ENCODE measurements at regions not wholly inside any gene's neighbourhood (a gene's known extent, or its start where the extent isn't known, plus 50 kb on each side); places are given as distances from the start of the nearest gene placed in this dataset.

GRCh38 chr3:158974904-158975303 lies 173.1 kb downstream of the MFSD1 start:
- TF ChIP-seq CTCF (IDR thresholded peaks at IDR 0.05; ENCODE audit: low read depth, low read length, poor library complexity, severe bottlenecking) (no peak), EZH2phosphoT487 (IDR thresholded peaks at IDR 0.05; ENCODE audit: borderline replicate concordance, low read length) (no peak)
- H3K9me2 ChIP-seq (replicated peaks; ENCODE audit: control insufficient read depth, low read length): no peaks in the 10 kb centered on the region
- H3K36me3 ChIP-seq (ENCODE audit: control insufficient read depth, low read length): no peaks in the 10 kb centered on the region
- no peak overlapping the region for H3K4me2 ChIP-seq (ENCODE audit: low read length)
- H4K20me1 ChIP-seq (ENCODE audit: control insufficient read depth, insufficient read depth, low read depth, low read length): no peaks in the 10 kb centered on the region
- H3K4me1 ChIP-seq (ENCODE audit: control insufficient read depth, low read length): no peaks in the 10 kb centered on the region
- H3K27me3 ChIP-seq (ENCODE audit: control insufficient read depth, low read length): no peaks in the 10 kb centered on the region
- no peak overlapping the region for H3K4me3 ChIP-seq (ENCODE audit: low read length)
- no peak overlapping the region for H3K27ac ChIP-seq (ENCODE audit: low read depth, low read length)
- no peaks in the 10 kb centered on the region for H3K79me2 ChIP-seq (ENCODE audit: control insufficient read depth, low read length)
- H3F3A ChIP-seq (ENCODE audit: control insufficient read depth, insufficient read depth): no peaks in the 10 kb centered on the region
- H3K9me3 ChIP-seq (ENCODE audit: control insufficient read depth, insufficient read depth, low read length): no peaks in the 10 kb centered on the region

- no peak overlapping the region for H3K27ac ChIP-seq (ENCODE audit: low read depth, low read length)
- H4K20me1 ChIP-seq (ENCODE audit: control insufficient read depth, insufficient read depth, low read depth, low read length): no peaks in the 10 kb centered on the region
- no peaks in the 10 kb centered on the region for H3K79me2 ChIP-seq (ENCODE audit: control insufficient read depth, low read length)
- no peaks in the 10 kb centered on the region for H3K27me3 ChIP-seq (ENCODE audit: control insufficient read depth, low read length)
- H3K4me2 ChIP-seq (ENCODE audit: low read length): no peak overlapping the region
- H3K4me1 ChIP-seq (ENCODE audit: control insufficient read depth, low read length): no peaks in the 10 kb centered on the region
- TF ChIP-seq EZH2phosphoT487 (IDR thresholded peaks at IDR 0.05; ENCODE audit: borderline replicate concordance, low read length) (no peak), CTCF (IDR thresholded peaks at IDR 0.05; ENCODE audit: low read depth, low read length, poor library complexity, severe bottlenecking) (no peak)
- H3K4me3 ChIP-seq (ENCODE audit: low read length): no peak overlapping the region
- no peaks in the 10 kb centered on the region for H3K9me2 ChIP-seq (replicated peaks; ENCODE audit: control insufficient read depth, low read length)
- no peaks in the 10 kb centered on the region for H3K36me3 ChIP-seq (ENCODE audit: control insufficient read depth, low read length)
- H3K9me3 ChIP-seq (ENCODE audit: control insufficient read depth, insufficient read depth, low read length): no peaks in the 10 kb centered on the region
- no peaks in the 10 kb centered on the region for H3F3A ChIP-seq (ENCODE audit: control insufficient read depth, insufficient read depth)
These were observed 175.1 kb downstream of the MFSD1 start for GRCh38 chr3:158976966-158977365.

GRCh38 chr3:158977497-158977896 lies 175.6 kb downstream of the MFSD1 start:
- Histone ChIP-seq H3K4me2 (ENCODE audit: low read length) (no peak overlapping the region), H3K9me2 (replicated peaks; ENCODE audit: control insufficient read depth, low read length) (no peaks in the 10 kb centered on the region), H3K4me3 (ENCODE audit: low read length) (no peak overlapping the region), H3K4me1 (ENCODE audit: control insufficient read depth, low read length) (no peaks in the 10 kb centered on the region), H3F3A (ENCODE audit: control insufficient read depth, insufficient read depth) (no peaks in the 10 kb centered on the region), H3K27ac (ENCODE audit: low read depth, low read length) (no peak overlapping the region), H3K9me3 (ENCODE audit: control insufficient read depth, insufficient read depth, low read length) (no peaks in the 10 kb centered on the region), H4K20me1 (ENCODE audit: control insufficient read depth, insufficient read depth, low read depth, low read length) (no peaks in the 10 kb centered on the region), H3K36me3 (ENCODE audit: control insufficient read depth, low read length) (no peaks in the 10 kb centered on the region), H3K27me3 (ENCODE audit: control insufficient read depth, low read length) (no peaks in the 10 kb centered on the region), H3K79me2 (ENCODE audit: control insufficient read depth, low read length) (no peaks in the 10 kb centered on the region)
- TF ChIP-seq EZH2phosphoT487 (IDR thresholded peaks at IDR 0.05; ENCODE audit: borderline replicate concordance, low read length) (no peak), CTCF (IDR thresholded peaks at IDR 0.05; ENCODE audit: low read depth, low read length, poor library complexity, severe bottlenecking) (no peak)

Measured in DOHH2 (cell line).